LNCaP clone FGC (cell line): ENCODE measurements at regions not wholly inside any gene's neighbourhood (a gene's known extent, or its start where the extent isn't known, plus 50 kb on each side); places are given as distances from the start of the nearest gene placed in this dataset.
"Not testable (repeated sequence)": the region's sequence is repeated elsewhere in the genome, so short reads cannot be mapped to it uniquely, and the experiment has no call there.

Experiments
- DNase-seq: peaks from one replicate; pipeline ENCODE4 v3.0.0-alpha.2; 2011; ENCODE audit warnings: low read depth
- H3K4me3 ChIP-seq: 2 replicates; pipeline ENCODE4 v1.5.1; 2011; ENCODE audit warnings: mild to moderate bottlenecking, low read depth, low read length, control low read depth
- TF ChIP-seq, protein P1 (sequence below): IDR thresholded peaks from 2 replicates; pipeline ENCODE4 v1.5.1; 2012; ENCODE audit warnings: mild to moderate bottlenecking; ENCODE audit not compliant: control insufficient read depth, insufficient read depth; ENCODE audit errors: extremely low read depth

DNA sequence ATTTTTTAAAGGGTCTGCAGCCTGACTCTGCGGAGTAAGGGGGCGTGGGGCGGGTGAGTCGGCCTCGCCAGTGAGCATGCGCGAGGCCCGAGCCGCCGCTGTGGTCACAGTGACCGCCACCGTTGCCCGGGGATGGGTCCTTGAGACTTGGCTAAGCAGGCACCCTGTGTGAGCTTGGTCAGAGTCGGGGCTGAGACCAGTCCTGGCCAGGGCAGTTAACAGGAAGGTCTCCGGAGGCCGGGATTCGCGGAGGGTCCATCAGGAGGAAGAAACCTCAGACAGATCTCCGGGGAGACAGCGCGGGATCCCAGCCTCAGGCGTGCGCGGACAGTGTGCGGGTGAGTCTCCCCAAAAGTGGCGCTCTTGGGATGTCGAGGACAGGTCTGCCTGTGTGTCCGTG, 1384.4 kb upstream of the PCDH10 start:
- no peak for DNase-seq

DNA sequence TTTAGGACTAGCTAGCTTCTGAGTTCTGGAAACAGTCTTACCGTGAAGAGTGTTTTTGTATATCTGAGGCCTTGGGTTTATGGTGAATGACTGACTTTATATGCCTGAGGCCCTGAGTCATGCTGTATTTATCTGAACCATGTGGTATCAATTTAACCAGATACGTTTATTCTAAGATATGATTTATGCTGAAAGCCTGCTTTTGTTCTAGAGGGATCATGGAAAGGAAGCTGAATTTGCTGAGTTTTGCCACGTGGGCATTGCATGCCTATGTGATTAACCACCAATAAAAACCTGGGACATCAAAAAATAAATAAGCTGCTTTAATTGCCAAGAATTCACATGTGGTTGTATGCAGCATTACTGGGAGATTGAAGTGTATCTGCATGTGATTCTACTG, 1374.7 kb upstream of the PCDH10 start:
- not testable (repeated sequence) for DNase-seq, H3K4me3 ChIP-seq

More for the DNA sequence above, 1384.4 kb upstream of the PCDH10 start:
- no peak overlapping the region for H3K4me3 ChIP-seq
- TF ChIP-seq, protein P1, sequence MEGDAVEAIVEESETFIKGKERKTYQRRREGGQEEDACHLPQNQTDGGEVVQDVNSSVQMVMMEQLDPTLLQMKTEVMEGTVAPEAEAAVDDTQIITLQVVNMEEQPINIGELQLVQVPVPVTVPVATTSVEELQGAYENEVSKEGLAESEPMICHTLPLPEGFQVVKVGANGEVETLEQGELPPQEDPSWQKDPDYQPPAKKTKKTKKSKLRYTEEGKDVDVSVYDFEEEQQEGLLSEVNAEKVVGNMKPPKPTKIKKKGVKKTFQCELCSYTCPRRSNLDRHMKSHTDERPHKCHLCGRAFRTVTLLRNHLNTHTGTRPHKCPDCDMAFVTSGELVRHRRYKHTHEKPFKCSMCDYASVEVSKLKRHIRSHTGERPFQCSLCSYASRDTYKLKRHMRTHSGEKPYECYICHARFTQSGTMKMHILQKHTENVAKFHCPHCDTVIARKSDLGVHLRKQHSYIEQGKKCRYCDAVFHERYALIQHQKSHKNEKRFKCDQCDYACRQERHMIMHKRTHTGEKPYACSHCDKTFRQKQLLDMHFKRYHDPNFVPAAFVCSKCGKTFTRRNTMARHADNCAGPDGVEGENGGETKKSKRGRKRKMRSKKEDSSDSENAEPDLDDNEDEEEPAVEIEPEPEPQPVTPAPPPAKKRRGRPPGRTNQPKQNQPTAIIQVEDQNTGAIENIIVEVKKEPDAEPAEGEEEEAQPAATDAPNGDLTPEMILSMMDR, result no peak

DNA sequence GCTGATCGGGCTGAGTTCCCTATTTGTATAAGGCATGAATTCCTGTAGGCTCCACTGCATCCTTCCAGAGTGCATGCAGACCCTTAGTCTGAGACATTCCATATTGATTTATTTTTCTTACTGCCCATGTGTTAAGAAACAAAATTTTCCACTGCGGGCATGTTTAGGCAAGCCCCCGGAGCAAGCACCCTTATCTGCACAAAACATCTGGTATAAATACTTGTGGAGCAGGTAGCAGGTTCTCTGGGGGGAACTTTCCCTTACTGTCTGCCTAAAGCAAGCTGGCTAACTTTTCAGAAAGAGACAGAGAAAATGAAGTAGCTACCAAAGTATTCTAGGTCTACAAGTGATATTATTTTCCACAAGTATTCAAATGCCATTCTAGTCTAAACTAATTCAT, 1338.5 kb upstream of the PCDH10 start:
- DNase-seq, H3K4me3 ChIP-seq: not testable (repeated sequence)
